D721Med (cell line): ENCODE measurements at regions not wholly inside any gene's neighbourhood (a gene's known extent, or its start where the extent isn't known, plus 50 kb on each side); places are given as distances from the start of the nearest gene placed in this dataset.

Experiments used
- DNase-seq: peaks from one replicate; pipeline ENCODE4 v3.0.0; 2011; ENCODE audit warnings: low spot score; ENCODE audit not compliant: insufficient read length
- FAIRE-seq: peaks from 2 replicates; lab custom pipeline; 2011; peaks lifted over from hg19 to GRCh38; lab: Jason Lieb, UNC
- CTCF ChIP-seq: IDR thresholded peaks from 2 replicates; pipeline ENCODE4 v1.5.1; 2012; ENCODE audit warnings: mild to moderate bottlenecking, control low read depth; ENCODE audit not compliant: insufficient read depth; ENCODE audit errors: missing control alignments

- no peak for TF ChIP-seq CTCF
- FAIRE-seq (no peak), DNase-seq (no peak)
These were observed 111.4 kb upstream of the NAP1L1 start for GRCh38 chr12:76195920-76196319.

- DNase-seq = no peak
- no peak for TF ChIP-seq CTCF
- FAIRE-seq = no peak
These were observed 110.2 kb upstream of the NAP1L1 start for GRCh38 chr12:76194724-76195123.

GRCh38 chr12:76193961-76194360 lies 109.5 kb upstream of the NAP1L1 start:
- DNase-seq (no peak), FAIRE-seq (no peak)
- no peak for TF ChIP-seq CTCF

- DNase-seq (no peak), FAIRE-seq (no peak)
- TF ChIP-seq CTCF = no peak
These were observed 107.9 kb upstream of the NAP1L1 start for GRCh38 chr12:76192416-76192815.

GRCh38 chr12:76190299-76190698 lies 105.8 kb upstream of the NAP1L1 start:
- DNase-seq (no peak), FAIRE-seq (no peak)
- TF ChIP-seq CTCF = no peak

GRCh38 chr12:76189851-76190250 lies 105.4 kb upstream of the NAP1L1 start:
- TF ChIP-seq CTCF = no peak
- no peak for DNase-seq
- FAIRE-seq = no peak

- DNase-seq (no peak), FAIRE-seq (no peak)
- no peak for TF ChIP-seq CTCF
These were observed 102.7 kb upstream of the NAP1L1 start for GRCh38 chr12:76187177-76187576.
